GM21367 (cell line): ENCODE measurements at regions not wholly inside any gene's neighbourhood (a gene's known extent, or its start where the extent isn't known, plus 50 kb on each side); places are given as distances from the start of the nearest gene placed in this dataset.

Experiments used
- ATAC-seq: cut with Tn5 transposase; IDR thresholded peaks from one replicate; pipeline ENCODE4 v1.9.1; 2021; ENCODE audit not compliant: unreplicated experiment

- no peak for ATAC-seq
Observed at GRCh38 chr14:61625165-61625564, 70.1 kb upstream of the HIF1A start.

- ATAC-seq = no peak
Observed at GRCh38 chr14:61627612-61628011, 67.7 kb upstream of the HIF1A start.

- ATAC-seq = no peak
Observed at GRCh38 chr14:61628016-61628725, 67.1 kb upstream of the HIF1A start.

- no peak for ATAC-seq
Observed at GRCh38 chr14:61630399-61631044, 64.8 kb upstream of the HIF1A start.

GRCh38 chr14:61631045-61631687 lies 64.1 kb upstream of the HIF1A start:
- no peak for ATAC-seq

- no peak for ATAC-seq
Observed at GRCh38 chr14:61632401-61632800, 62.9 kb upstream of the HIF1A start.

GRCh38 chr14:61632807-61633206 lies 62.5 kb upstream of the HIF1A start:
- no peak for ATAC-seq

GRCh38 chr14:61636291-61636690 lies 59.0 kb upstream of the HIF1A start:
- ATAC-seq = no peak

- no peak for ATAC-seq
Observed at GRCh38 chr14:61636779-61637178, 58.5 kb upstream of the HIF1A start.

GRCh38 chr14:61638595-61639387 lies 56.5 kb upstream of the HIF1A start:
- no peak for ATAC-seq

GRCh38 chr14:61640158-61641136 lies 54.9 kb upstream of the HIF1A start:
- ATAC-seq = no peak

- no peak for ATAC-seq
Observed at GRCh38 chr14:61641914-61642613, 53.2 kb upstream of the HIF1A start.

GRCh38 chr14:61642614-61642982 lies 52.7 kb upstream of the HIF1A start:
- no peak for ATAC-seq

GRCh38 chr14:61643555-61643954 lies 51.8 kb upstream of the HIF1A start:
- ATAC-seq = no peak

GRCh38 chr14:61644175-61644574 lies 51.1 kb upstream of the HIF1A start:
- no peak for ATAC-seq

- peak; percentile 81 for ATAC-seq
Observed at GRCh38 chr14:61644834-61645233, 50.5 kb upstream of the HIF1A start.

- ATAC-seq = no peak
Observed at GRCh38 chr14:61645247-61645646, 50.1 kb upstream of the HIF1A start.
